T-helper 2 cell treated with Interferon-gamma antibody and Interleukin-4, amounts not matched to agents 100 ng/mL and 5 ng/mL, for 36 hours (primary cell): ENCODE measurements at regions not wholly inside any gene's neighbourhood (a gene's known extent, or its start where the extent isn't known, plus 50 kb on each side); places are given as distances from the start of the nearest gene placed in this dataset.

Experiments used
- intact Hi-C: fragments of 100-400 bp; cut with micrococcal nuclease; formaldehyde crosslinking; loops from one replicate; pipeline ENCODE4 v1.15.1; 2023

DNA sequence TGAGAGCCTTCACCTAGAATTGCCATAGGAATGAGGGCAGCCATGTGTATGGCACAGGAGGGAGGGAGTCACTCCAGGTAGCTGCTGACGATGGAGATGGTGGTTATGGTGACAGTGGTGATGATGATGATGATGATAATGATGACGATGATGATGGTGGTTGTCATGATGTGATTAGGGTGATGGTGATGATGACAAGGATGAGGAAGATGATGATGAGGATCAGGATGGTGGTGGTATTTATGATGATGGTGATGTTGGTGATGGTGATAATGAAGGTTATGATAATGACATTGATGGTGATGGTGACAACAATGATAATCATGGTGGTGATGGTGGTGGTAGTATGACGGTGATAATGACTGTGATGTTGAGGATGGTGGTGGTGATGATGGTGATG lies 1130.5 kb downstream of the BRD1 start:
- intact Hi-C loops: no loop called here

DNA sequence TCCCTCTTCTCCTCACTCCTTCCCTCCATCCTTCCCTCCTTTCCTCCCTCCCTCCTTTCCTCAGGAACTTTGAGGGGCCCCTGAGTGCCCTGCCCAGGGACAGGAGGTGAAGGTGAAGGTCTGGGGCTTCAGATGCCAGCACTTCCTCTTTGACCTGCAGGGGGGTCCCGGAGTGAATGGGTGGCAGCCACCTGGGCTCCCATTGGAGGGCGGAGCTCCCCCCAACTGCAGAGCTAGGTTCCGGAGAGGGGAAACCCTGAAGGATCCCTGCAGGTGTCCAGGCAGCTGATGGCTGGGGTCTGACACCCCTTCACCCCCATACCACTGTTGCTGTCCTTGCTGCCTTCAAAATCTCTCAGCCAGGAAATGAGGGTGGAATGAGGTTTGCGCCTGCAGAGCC lies 1131.3 kb downstream of the BRD1 start:
- intact Hi-C loops: no loop called here

- intact Hi-C loops: no loop called here
Measured at GRCh38 chr22:48695731-48696305, 1131.9 kb downstream of the BRD1 start.

GRCh38 chr22:48695251-48695650 lies 1132.4 kb downstream of the BRD1 start:
- intact Hi-C loops: no loop called here

GRCh38 chr22:48694296-48694883 lies 1133.3 kb downstream of the BRD1 start:
- intact Hi-C loops: no loop called here

DNA sequence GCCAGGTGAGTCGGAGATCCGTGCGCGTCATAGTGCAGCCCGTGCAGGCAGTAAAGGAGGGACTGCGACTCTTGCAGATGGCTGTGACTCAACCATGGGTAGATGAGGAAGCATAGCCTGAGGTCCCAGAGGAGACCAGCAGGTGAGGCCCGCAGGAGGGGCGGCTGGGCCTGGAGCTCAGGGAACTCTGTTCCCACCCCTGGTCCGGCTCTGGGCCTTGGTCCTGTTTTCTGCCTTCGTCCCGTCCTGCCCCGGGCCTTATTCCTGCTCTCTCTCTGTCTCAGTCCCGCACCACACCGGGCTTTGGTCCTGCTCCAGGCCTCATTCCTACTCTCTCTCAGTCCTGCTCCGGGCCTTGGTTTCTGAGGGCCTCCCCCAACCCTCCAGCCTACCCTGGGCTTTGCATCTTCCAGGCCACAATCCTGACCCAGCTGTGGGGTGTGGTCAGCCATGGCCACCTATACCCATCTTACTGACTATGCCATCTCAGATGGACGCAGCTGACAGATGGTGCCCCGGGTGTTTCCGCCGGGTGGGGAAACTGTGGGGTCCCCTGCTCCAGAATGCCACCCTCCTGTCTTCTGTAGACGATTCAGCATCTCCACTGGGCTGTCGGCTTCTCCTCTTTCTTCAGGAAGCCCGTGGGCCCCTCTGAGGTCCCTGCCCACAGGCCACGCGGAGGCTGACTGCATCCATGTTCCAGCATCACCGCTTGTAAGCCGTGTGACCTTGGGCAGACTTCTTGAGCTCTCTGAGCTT lies 1134.1 kb downstream of the BRD1 start:
- intact Hi-C loops: no loop called here

DNA sequence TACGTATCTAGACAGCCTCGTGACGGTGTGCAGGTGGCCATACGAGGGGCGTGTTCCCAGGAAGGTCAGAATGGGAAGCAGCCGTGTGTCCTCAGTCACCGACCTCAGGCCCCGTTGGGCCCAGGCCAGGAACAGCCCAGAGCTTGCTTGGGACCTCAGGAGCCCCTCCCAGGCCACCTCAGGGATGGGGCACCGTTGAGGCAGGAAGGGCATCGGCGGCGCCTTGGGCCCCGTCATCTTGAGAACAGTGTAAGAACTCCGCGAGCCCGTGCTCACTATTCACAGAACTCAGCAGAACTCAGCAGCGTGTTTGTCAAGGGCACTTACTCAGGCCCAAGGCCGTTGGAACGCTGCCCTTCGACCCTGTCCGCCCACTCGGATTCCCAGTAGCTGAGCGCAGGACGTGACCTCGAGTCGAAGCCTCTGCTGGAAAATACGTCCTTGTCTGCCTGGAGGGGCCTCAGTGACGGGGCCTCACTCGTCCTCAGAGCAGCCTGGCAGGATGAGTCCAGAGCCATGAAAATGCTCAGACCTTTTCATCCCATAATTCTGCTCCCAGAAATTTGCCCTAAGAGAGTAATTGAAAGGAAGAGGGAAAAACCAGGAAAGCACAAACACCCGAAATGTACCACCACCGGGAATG lies 1134.8 kb downstream of the BRD1 start:
- intact Hi-C loops: no loop called here

GRCh38 chr22:48691431-48691851 lies 1136.2 kb downstream of the BRD1 start:
- intact Hi-C loops: no loop called here

DNA sequence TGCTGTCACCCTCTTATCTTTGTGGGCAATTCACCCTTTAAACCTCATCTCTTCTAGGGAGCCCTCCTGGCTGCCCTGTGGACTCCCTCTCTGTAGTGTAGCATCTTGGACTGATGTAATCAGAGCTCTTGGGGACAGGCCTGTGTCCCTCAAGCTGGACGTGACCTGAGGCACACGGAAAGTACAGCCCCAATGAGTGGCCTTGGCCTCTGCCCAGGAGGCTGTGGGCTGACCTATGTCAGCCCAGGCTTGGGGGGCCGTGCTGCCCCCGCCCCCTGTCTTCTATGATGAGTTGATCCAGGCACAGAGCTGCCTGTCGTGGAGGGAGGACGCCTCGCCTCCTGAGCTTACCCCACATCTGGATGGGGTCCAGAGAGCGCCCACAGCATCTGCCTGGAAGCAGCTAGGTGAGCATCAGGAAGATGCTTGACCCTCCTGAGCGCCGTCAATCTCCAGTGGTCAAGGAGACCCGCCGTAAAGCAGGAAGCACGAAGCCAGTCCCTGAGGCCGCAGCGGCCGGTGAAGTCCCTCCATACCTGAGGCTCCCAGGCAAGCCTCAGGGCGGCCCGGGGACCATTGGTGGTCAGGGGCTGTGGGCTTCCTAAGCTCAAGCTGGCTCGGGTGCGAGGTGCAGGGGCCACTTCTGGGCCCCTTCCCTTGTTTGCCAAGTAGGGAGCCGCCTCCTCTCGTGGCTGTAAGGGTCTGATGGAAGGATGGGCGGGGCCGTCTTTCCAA lies 1136.9 kb downstream of the BRD1 start:
- intact Hi-C loops: no loop called here

GRCh38 chr22:48689206-48689605 lies 1138.5 kb downstream of the BRD1 start:
- intact Hi-C loops: no loop called here

DNA sequence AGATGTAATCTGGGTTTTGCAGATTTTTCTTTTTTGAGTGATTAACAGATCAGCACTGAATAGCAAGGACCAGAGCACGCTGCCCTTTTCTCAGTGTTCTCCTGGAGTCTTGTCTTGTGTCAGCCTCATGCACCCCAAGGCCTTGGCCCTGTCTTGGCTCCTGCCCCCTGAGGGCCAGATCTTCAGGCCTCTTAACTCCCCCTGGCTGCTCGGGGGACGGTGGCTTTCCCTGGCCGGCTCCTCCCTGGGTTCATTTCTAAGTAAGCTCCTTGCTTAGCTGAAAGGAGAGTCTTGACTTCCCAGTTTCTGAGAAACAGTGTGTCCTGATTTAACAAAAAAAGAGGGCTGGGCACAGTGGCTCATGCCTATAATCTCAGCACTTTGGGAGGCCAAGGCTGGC lies 1139.3 kb downstream of the BRD1 start:
- intact Hi-C loops: no loop called here

- intact Hi-C loops: no loop called here
Measured at GRCh38 chr22:48687606-48688005, 1140.1 kb downstream of the BRD1 start.

DNA sequence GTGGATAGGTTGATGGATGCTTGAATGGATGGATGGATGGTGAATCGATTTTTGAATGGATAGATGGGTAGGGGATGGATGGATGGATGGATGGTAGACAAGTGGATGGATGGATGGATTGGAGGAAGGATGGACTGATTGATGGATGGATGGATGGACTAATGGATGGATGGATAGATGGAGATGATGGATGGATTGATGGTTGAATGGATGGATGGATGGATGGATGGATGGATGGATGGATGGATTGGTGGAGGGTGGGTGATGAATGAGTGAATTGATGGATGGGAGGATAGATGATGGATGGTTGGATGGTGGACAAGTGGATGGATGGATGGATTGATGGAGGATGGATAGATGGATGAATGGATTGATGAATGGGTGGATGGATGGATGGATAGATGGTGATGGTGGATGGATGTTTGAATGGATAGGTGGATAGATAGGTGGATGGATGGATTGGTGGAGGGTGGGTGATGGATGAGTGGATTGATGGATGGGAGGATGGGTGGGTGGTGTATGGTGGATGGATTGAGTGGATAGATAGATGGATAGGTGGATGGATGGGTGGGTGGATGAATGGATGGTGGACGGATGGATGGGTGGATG lies 1140.9 kb downstream of the BRD1 start:
- intact Hi-C loops: no loop called here

DNA sequence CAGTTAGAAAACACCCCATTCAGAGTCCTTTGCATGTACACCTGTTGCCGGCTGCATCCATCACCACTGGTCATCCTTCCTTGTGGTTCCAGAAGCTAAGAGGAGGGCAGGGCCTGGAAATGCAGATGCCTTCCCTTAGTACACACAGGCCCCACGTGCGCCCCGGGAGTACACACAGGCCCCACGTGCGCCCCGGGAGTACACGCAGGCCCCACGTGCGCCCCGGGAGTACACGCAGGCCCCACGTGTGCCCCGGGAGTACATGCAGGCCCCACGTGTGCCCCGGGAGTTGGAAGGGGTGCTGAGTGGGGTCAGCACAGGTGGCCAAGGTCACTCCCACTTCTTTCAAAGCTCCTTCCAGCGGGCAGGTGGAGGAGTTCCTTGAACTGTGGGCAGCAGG lies 1141.9 kb downstream of the BRD1 start:
- intact Hi-C loops: no loop called here

DNA sequence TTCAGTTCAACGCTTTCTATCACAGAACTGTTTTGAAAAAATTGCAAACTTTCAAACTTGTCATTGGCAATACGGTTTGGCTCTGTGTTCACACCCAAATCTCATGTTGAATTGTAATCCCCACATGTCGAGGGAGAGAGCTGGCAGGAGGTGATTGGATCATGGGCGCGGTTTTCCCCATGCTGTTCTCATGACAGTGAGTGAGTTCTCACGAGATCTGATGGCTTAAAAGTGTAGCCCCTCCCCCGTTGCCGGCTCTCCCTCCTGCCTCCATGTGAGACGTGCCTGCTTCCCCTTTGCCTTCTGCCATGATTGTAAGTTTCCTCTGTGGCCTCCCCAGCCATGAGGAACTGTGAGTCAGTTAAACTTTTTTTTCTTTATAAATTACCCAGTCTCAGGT lies 1144.0 kb downstream of the BRD1 start:
- intact Hi-C loops: no loop called here

DNA sequence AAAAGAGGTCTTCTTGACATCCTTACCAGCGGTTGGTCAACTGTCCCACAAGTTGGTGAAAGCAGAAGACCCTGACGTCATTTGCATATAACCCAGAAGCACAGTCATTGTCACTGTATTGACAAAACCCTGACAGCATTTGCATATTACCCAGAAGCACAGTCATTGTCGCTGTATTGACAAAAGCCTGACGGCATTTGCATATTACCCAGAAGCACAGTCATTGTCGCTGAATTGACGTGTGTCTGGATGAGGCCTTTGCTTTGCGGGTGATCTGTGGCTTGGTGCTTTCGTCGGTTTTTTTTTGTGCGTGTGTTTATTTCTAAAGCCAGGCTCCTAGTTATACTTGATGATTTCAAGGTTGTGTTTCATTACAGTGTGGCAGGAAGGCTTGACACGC lies 1145.2 kb downstream of the BRD1 start:
- intact Hi-C loops: no loop called here

DNA sequence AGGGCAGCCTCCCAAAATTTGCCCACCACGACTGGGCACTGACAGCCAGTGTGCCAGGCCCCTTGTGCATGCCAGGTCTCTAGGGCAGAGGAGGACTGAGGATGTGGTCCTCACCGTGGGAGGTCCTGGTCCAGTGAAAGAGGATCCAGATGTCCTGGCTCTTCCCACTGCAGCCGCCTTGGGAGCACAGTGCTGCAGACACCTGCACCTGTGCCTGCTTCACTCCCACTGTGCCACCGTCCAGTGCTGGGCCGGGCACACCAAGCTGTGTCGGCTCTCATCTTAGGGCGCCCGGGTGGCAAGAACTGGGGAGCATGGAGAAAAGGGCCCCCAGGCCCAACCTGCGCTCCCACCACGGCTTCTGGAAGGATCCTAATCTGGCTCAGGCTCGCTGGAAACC lies 1147.1 kb downstream of the BRD1 start:
- intact Hi-C loops: no loop called here

GRCh38 chr22:48679656-48680555 lies 1147.8 kb downstream of the BRD1 start:
- intact Hi-C loops: no loop called here

- intact Hi-C loops: no loop called here
Measured at GRCh38 chr22:48678171-48679135, 1149.2 kb downstream of the BRD1 start.
